Fibroblast of lung (primary cell): ENCODE measurements at regions not wholly inside any gene's neighbourhood (a gene's known extent, or its start where the extent isn't known, plus 50 kb on each side); places are given as distances from the start of the nearest gene placed in this dataset.

Experiments used
- DNase-seq, 2 donors: peaks; one replicate each; pipeline versions ENCODE4 v3.0.0 to v3.0.0-alpha.2; 2010; ENCODE audit warnings: low read depth in 2 of 2
- H2AFZ ChIP-seq: 2 replicates; pipeline ENCODE4 v1.5.1; 2012; ENCODE audit warnings: low read length, control low read depth, inconsistent platforms
- H3K27ac ChIP-seq: 2 replicates; pipeline ENCODE4 v1.5.1; 2011; ENCODE audit warnings: low read length, control low read depth; ENCODE audit not compliant: insufficient read depth
- H3K27me3 ChIP-seq: 2 replicates; pipeline ENCODE4 v1.5.1; 2011; ENCODE audit warnings: mild to moderate bottlenecking, low read length; ENCODE audit not compliant: control insufficient read depth, insufficient read depth
- H3K36me3 ChIP-seq: 2 replicates; pipeline ENCODE4 v1.5.1; 2011; ENCODE audit warnings: low read length; ENCODE audit not compliant: control insufficient read depth, insufficient read depth
- H3K4me1 ChIP-seq: 2 replicates; pipeline ENCODE4 v1.5.1; 2011; ENCODE audit warnings: low read length; ENCODE audit not compliant: control insufficient read depth, insufficient read depth; ENCODE audit errors: extremely low read depth
- H3K4me2 ChIP-seq: 2 replicates; pipeline ENCODE4 v1.5.1; 2011; ENCODE audit warnings: low read length, control low read depth; ENCODE audit not compliant: insufficient read depth; ENCODE audit errors: extremely low read depth
- H3K4me3 ChIP-seq, 4 experiments: fragments of 200-600 bp in 1 of 4; sonication (generic) in 1 of 4; replicated peaks in 1 of 4; 2 replicates each; pipeline ENCODE4 v1.5.1; 2011 to 2016; ENCODE audit warnings: low read length in 4 of 4, low read depth in 3 of 4, mild to moderate bottlenecking in 3 of 4, control low read depth in 2 of 4, inconsistent platforms in 1 of 4, mixed read lengths in 1 of 4; ENCODE audit not compliant: insufficient read depth in 1 of 4; ENCODE audit errors: control extremely low read depth in 1 of 4
- H3K79me2 ChIP-seq: 2 replicates; pipeline ENCODE4 v1.5.1; 2012; ENCODE audit warnings: mild to moderate bottlenecking, low read length, inconsistent platforms; ENCODE audit not compliant: control insufficient read depth, insufficient read depth
- H3K9ac ChIP-seq: 2 replicates; pipeline ENCODE4 v1.5.1; 2011; ENCODE audit warnings: mild to moderate bottlenecking, low read length, control low read depth; ENCODE audit not compliant: insufficient read depth
- H3K9me3 ChIP-seq: 2 replicates; pipeline ENCODE4 v1.5.1; 2012; ENCODE audit warnings: low read depth, low read length; ENCODE audit not compliant: control insufficient read depth, insufficient read depth
- H4K20me1 ChIP-seq: 2 replicates; pipeline ENCODE4 v1.5.1; 2011; ENCODE audit warnings: low read length; ENCODE audit not compliant: control insufficient read depth, insufficient read depth; ENCODE audit errors: extremely low read depth
- CTCF ChIP-seq, 2 donors: IDR thresholded peaks in 1 of 2; conservative IDR thresholded peaks in 1 of 2; 1 replicate in 1 of 2; 2 replicates in 1 of 2; pipeline ENCODE4 v1.5.1; 2011 to 2012; ENCODE audit warnings: low read length in 2 of 2, control low read depth in 1 of 2, inconsistent platforms in 1 of 2, low read depth in 1 of 2, mild to moderate bottlenecking in 1 of 2
- EZH2 ChIP-seq: IDR thresholded peaks from 2 replicates; pipeline ENCODE4 v1.5.1; 2012; ENCODE audit warnings: low read length, control low read depth, mild to moderate bottlenecking; ENCODE audit errors: missing control alignments

- Histone ChIP-seq H3K9me3 (no peaks in the 10 kb centered on the region), H3K4me3 (no peak overlapping the region), H3K36me3 (no peaks in the 10 kb centered on the region), H3K9ac (no peak overlapping the region), H3K27ac (no peak overlapping the region), H3K4me2 (no peak overlapping the region), H3K27me3 (no peaks in the 10 kb centered on the region), H4K20me1 (no peaks in the 10 kb centered on the region), H3K79me2 (no peaks in the 10 kb centered on the region), H2AFZ (no peak overlapping the region), H3K4me1 (no peaks in the 10 kb centered on the region)
- DNase-seq = no peak
- TF ChIP-seq EZH2 = no peak
- TF ChIP-seq CTCF (conservative IDR thresholded peaks at IDR 0.05 in 1 of 2, IDR thresholded peaks at IDR 0.05 in 1 of 2; ENCODE audit: low read depth in 1 of 2, low read length in 2 of 2) = no peak
Measured at GRCh38 chr1:79974659-79975058, 968.1 kb upstream of the ADGRL4 start.

- Histone ChIP-seq H3K4me3 (no peak overlapping the region), H3K27ac (no peak overlapping the region), H3K9ac (no peak overlapping the region), H3K79me2 (no peaks in the 10 kb centered on the region), H2AFZ (no peak overlapping the region), H3K27me3 (no peaks in the 10 kb centered on the region), H3K4me1 (no peaks in the 10 kb centered on the region), H4K20me1 (no peaks in the 10 kb centered on the region), H3K36me3 (no peaks in the 10 kb centered on the region), H3K4me2 (no peak overlapping the region), H3K9me3 (no peaks in the 10 kb centered on the region)
- TF ChIP-seq EZH2 = no peak
- TF ChIP-seq CTCF (conservative IDR thresholded peaks at IDR 0.05 in 1 of 2, IDR thresholded peaks at IDR 0.05 in 1 of 2; ENCODE audit: low read depth in 1 of 2, low read length in 2 of 2) = no peak
- no peak for DNase-seq
Measured at GRCh38 chr1:79969886-79970285, 963.4 kb upstream of the ADGRL4 start.

- H3K36me3 ChIP-seq = no peaks in the 10 kb centered on the region
- H4K20me1 ChIP-seq = no peaks in the 10 kb centered on the region
- TF ChIP-seq EZH2 = no peak
- TF ChIP-seq CTCF (conservative IDR thresholded peaks at IDR 0.05 in 1 of 2, IDR thresholded peaks at IDR 0.05 in 1 of 2; ENCODE audit: low read depth in 1 of 2, low read length in 2 of 2) = no peak
- no peak overlapping the region for H3K4me2 ChIP-seq
- H3K79me2 ChIP-seq = no peaks in the 10 kb centered on the region
- no peak overlapping the region for H2AFZ ChIP-seq
- H3K9ac ChIP-seq = no peak overlapping the region
- no peaks in the 10 kb centered on the region for H3K27me3 ChIP-seq
- H3K9me3 ChIP-seq = no peaks in the 10 kb centered on the region
- no peak overlapping the region for H3K27ac ChIP-seq
- no peak overlapping the region for H3K4me3 ChIP-seq
- H3K4me1 ChIP-seq = no peaks in the 10 kb centered on the region
- no peak for DNase-seq
Measured at GRCh38 chr1:79966438-79966837, 959.9 kb upstream of the ADGRL4 start.
